GM23248 (cell line): ENCODE measurements at regions not wholly inside any gene's neighbourhood (a gene's known extent, or its start where the extent isn't known, plus 50 kb on each side); places are given as distances from the start of the nearest gene placed in this dataset.

ENCODE experiments used
- EZH2 ChIP-seq: fragments of 200-600 bp; sonication (generic); IDR thresholded peaks from 2 replicates; pipeline ENCODE4 v1.6.1; 2018; ENCODE audit warnings: antibody characterized with exemption, mild to moderate bottlenecking; ENCODE audit not compliant: insufficient read depth, poor library complexity, severe bottlenecking
- EZH2phosphoT487 ChIP-seq: fragments of 200-600 bp; sonication (generic); IDR thresholded peaks from 2 replicates; pipeline ENCODE4 v1.6.1; 2018; ENCODE audit warnings: antibody characterized with exemption, moderate library complexity, mild to moderate bottlenecking, low read depth; ENCODE audit not compliant: insufficient read depth

GRCh38 chr3:135788978-135789377 is 176.6 kb upstream of the PPP2R3A start:
- TF ChIP-seq EZH2 (no peak), EZH2phosphoT487 (no peak)
